Ovary (tissue), 3 donors: ENCODE measurements at regions not wholly inside any gene's neighbourhood (a gene's known extent, or its start where the extent isn't known, plus 50 kb on each side); places are given as distances from the start of the nearest gene placed in this dataset.
"Not testable (repeated sequence)": the region's sequence is repeated elsewhere in the genome, so short reads cannot be mapped to it uniquely, and the experiment has no call there.

ENCODE experiments used
- EP300 ChIP-seq: sonication (generic); formaldehyde crosslinking; IDR thresholded peaks from one replicate; pipeline ENCODE4 v1.6.1; 2017; ENCODE audit warnings: antibody characterized with exemption
- POLR2A ChIP-seq: fragments of 450-650 bp; IDR thresholded peaks from one replicate; pipeline ENCODE4 v1.6.1; 2017; ENCODE audit warnings: antibody characterized with exemption, mild to moderate bottlenecking, moderate library complexity
- TF ChIP-seq, protein P1 (sequence below), 3 donors: fragments of 450-650 bp in 2 of 3; fragments of 200-600 bp in 1 of 3; IDR thresholded peaks; one replicate each; pipeline versions ENCODE4 v1.5.1 to v1.8.0; 2016 to 2022; ENCODE audit warnings: antibody characterized with exemption in 3 of 3, mild to moderate bottlenecking in 1 of 3
- donor health status: DM: no; HTN: no; CAD: no.

- TF ChIP-seq, protein P1, sequence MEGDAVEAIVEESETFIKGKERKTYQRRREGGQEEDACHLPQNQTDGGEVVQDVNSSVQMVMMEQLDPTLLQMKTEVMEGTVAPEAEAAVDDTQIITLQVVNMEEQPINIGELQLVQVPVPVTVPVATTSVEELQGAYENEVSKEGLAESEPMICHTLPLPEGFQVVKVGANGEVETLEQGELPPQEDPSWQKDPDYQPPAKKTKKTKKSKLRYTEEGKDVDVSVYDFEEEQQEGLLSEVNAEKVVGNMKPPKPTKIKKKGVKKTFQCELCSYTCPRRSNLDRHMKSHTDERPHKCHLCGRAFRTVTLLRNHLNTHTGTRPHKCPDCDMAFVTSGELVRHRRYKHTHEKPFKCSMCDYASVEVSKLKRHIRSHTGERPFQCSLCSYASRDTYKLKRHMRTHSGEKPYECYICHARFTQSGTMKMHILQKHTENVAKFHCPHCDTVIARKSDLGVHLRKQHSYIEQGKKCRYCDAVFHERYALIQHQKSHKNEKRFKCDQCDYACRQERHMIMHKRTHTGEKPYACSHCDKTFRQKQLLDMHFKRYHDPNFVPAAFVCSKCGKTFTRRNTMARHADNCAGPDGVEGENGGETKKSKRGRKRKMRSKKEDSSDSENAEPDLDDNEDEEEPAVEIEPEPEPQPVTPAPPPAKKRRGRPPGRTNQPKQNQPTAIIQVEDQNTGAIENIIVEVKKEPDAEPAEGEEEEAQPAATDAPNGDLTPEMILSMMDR (IDR thresholded peaks at IDR 0.05), result not testable (repeated sequence)
- not testable (repeated sequence) for TF ChIP-seq POLR2A, EP300
Measured at GRCh38 chr12:131207300-131207660, 253.6 kb downstream of the ADGRD1 start.
